ENCODE measurements at regions not wholly inside any gene's neighbourhood (a gene's known extent, or its start where the extent isn't known, plus 50 kb on each side); places are given as distances from the start of the nearest gene placed in this dataset.
A peak's percentile ranks its signal among the peaks of the same experiment; 100 is the strongest.
"Not testable (repeated sequence)": the region's sequence is repeated elsewhere in the genome, so short reads cannot be mapped to it uniquely, and the experiment has no call there.

DNA sequence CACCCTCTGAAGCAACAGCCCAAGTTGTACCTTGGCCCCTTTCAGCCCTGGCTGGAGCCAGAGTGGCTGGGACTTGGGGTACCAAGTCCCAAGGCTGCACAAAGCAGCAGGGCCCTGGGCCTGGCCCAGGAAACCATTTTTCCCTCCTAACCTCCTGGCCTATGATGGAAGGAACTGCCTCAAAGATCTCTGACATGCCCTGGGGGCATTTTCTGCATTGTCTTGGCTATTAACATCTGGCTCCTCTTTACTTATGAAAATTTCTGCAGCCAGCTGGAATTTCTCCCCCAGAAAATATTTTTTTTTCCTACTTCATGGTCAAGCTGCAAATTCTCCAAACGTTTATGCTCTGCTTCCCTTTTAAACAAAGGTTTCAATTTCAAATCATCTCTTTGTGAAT, 269.4 kb upstream of the CDYL start:
- DNase-seq (ENCODE audit: low read depth, low spot score), result no peak

DNA sequence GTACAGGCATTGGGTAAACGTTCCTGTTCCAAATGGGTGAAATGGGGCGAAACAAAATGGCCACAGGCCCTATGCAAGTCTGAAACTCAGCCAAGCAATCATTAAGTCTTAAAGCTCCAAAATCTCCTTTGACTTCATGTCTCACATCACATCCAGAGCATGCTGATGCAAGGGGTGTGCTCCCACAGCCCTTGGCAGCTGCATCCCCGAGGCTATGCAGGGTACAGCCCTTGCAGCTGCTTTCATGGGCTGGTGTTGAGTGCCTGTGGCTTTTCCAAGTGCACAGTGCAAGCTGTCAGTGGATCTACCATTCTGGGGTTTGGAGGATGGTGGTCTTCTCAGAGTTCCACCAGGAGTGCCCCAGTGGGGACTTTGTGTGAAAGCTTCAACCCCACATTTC, 270.0 kb upstream of the CDYL start:
- DNase-seq (ENCODE audit: low read depth, low spot score), result no peak

DNA sequence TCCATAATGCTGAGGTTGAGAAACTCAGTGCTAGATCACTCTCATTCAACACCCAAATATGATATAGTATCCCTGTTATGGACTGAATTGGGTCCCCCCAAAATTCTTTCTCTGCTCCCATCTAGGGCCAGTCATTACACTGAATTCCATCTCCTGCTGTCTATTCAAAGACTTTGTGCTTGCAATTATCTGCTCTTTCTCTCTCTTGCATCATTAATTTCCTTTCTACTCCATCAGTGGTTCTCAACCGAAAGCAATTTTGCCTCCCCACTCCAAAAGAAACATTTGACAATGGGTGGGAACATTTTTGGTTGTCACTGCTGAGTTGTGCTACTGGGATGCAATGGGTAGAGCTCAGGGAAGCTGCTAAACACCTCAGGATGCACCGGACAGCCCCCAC, 271.5 kb upstream of the CDYL start:
- no peak for DNase-seq (ENCODE audit: low read depth, low spot score)

DNA sequence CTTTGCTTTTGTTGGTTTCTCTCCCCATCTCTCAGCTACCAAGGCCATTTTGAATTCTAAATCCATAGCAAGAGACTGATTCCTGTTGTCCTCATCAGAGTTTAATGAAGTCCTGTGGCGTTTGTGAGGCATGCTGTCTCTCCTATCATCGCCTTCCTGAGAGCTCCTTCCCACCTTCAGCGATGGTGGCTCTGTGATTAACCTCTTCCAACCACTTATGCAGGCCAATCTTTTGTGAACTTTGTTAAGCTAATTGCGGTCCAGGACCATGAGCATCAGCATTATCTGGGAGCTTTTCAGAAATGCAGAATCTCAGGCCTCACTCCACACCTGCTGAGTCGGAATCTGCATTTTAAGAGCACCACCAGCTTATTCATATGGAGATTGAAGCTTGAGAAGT, 272.5 kb upstream of the CDYL start:
- DNase-seq (ENCODE audit: low read depth, low spot score), result no peak

DNA sequence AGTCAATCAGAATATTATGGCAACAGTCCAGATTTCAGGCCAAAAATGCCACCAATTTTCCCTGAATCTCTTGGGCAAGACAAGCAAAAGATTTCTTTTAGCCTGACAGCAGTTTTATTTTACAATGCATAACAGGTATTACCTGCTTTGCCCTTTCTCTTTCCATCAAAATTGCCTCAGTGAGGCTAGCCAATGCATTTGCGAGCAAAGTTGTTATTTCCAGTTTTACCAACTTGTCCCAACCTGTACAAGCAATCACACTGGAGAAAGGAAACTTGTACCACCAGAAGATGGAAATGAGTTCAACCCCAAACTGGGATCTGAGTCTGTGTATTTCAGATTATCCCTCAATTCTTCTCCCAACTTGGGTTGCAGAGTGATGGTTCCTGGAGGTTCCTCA, 279.9 kb upstream of the CDYL start:
- DNase-seq (ENCODE audit: low read depth, low spot score), result no peak

DNA sequence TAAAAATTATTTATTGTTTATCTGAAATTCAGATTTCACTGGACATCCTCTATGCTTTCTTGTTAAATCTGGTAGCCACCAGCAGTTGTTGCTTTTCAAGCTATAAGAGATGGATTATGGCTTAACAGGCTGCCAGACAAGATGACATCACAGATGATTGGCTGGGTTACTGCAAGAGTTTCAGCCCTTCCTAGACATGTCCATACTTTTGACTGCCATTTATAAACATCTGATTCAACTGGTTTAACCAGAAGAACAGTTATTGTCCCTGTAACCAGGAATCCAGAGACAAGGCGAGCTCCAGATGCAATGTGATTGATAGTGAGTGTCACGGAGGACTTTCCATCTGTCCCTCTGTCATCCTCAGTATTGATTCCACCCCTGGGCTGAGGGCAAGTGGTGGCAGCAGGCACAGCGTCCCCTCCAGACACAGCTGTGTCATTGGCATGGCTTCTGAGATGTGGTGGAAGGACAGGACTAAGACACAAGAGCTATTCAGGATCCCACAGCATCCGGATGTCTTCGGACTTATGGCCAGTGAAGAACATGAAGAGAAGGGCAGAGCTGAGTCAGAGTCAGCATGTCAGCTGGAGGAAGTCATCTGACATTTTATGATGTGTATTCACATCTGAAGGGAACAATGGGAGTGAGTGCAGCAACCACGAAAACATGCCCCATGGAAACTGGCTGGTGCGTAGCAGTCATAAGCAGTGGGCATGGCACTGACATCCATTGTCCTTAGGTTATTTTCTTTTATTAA, 284.5 kb upstream of the CDYL start:
- DNase-seq (ENCODE audit: low read depth, low spot score), result no peak

DNA sequence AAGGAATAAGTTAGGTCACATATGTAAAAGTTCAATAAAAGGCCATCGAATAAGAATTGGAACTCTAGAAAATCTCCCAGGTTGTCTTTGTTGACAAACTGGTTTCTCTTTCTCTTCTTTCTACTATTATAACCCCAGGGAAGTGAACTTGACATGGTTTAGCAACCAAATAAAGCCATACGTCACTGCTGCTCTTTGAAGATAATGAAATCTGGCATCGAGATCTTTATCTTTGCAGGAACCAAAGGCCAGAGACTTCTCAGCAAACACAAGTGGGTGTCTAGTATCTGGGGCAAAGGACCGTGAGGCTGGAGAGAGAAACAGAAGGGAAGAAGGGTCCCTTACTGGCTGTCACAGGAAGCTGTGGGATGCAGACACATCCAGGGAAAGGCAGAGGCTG, 286.7 kb upstream of the CDYL start:
- no peak for DNase-seq (ENCODE audit: low read depth, low spot score)

DNA sequence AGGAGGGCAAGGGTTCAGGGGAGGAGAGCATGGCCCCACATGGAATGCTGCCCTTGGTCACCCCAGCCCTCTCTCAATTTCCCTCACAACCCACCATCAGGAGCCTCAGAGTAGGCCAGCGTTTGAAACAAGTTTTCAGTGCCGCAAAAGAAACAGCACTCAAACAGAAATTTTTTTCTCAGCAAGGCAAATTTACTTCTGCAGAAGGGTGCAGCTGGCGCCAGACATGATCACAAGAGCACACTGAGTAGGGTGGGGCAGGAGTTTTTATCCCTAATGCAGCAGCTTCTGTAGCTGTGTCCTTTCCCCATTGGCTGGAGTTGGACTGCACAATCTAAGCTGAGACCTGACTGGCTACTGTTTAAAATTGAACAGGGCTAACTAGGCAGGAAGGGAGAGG, 287.8 kb upstream of the CDYL start:
- no peak for DNase-seq (ENCODE audit: low read depth, low spot score)

DNA sequence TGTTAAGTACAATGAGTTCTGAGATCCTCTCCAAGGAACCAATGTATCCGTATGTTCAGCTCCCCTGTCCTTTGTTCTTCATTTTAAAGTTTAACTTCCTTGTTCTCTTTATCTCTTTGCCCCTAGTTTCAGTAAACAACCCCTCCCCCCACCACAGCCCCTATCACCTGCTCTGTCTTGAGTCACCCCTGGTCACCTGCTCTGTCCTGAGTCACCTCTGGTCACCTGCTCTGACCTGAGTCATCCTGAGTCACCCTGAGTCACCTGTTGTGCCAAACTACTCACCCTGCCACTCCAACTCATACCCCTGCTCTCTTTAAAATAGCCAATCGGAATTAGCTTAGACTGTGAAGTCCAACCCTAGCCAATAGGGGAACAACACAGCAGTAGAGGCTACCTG, 288.7 kb upstream of the CDYL start:
- no peak for DNase-seq (ENCODE audit: low read depth, low spot score)

DNA sequence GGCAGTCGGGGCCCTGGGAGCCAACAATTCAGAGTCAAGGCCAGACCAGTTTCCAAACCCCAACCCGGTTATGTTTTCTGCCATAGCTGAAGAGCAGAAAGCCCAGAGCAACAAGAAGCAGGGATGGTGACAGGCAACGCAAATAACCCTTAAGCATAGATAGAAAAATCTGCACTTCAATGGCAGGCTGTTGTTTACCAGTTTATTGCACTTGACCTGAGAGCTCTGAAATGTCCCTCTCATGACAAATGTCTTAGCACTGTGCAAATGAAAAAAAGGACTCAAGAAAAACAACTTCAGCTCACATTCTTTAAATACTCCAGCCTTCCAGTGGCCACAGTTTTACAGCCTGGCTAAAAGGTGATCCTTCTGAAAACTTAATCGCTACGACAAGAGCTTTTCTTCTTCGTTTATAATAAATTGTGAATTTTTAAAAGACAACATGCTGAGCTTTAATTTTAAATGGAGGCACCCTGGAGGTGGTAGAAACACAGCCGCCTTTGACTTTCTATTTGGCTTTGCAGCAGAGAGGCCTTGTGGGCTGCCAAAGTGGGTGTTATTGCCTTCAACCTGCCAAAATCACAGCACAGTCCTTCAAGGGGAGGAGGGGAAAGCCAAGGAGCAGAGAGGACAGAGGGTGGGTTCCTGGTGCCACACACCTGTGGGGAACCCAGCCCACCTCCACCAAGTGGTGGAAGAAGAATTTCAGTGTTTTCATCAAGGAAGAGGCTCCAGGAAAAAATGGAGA, 289.5 kb upstream of the CDYL start:
- peak; percentile 35 for DNase-seq (ENCODE audit: low read depth, low spot score)

DNA sequence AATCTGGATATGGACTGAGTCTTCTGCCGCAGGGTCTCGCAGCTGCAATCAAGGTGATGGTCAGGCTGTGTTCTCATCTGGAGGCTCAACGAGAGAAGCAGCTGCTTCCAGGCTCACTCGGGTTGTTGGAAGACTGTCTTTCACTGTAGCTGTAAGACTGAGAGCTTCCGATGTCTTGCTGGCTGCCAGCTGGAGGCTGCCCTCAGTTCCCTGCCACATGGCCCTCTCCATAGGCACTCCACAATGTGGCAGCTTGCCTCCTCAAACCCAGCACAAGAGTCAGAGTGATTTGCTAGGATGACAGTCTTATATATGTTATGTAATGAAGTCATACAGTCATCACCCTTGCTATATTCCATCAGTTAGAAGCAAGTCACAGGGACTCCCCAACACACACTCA, 290.5 kb upstream of the CDYL start:
- no peak for DNase-seq (ENCODE audit: low read depth, low spot score)

DNA sequence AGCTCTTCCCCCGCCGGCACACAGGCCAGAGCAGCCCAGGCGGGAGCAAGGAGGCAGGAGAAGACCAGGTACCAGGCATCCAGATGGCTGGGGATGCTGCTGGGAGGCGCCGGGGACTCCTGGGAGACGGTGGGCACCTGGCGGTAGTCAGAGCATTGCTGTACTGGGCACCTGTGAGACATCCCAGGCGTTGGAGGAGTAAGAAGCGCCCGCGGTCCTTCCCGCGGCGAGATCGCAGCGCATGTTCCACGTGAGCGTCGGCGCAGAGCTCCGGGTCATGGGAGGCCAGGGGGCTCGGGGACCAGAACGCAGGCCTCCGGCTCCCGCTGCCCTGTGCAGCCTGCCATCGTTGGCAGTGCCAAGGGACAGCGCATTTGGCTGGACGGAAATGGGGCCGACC, 293.7 kb upstream of the CDYL start:
- DNase-seq (ENCODE audit: low read depth, low spot score), result no peak

DNA sequence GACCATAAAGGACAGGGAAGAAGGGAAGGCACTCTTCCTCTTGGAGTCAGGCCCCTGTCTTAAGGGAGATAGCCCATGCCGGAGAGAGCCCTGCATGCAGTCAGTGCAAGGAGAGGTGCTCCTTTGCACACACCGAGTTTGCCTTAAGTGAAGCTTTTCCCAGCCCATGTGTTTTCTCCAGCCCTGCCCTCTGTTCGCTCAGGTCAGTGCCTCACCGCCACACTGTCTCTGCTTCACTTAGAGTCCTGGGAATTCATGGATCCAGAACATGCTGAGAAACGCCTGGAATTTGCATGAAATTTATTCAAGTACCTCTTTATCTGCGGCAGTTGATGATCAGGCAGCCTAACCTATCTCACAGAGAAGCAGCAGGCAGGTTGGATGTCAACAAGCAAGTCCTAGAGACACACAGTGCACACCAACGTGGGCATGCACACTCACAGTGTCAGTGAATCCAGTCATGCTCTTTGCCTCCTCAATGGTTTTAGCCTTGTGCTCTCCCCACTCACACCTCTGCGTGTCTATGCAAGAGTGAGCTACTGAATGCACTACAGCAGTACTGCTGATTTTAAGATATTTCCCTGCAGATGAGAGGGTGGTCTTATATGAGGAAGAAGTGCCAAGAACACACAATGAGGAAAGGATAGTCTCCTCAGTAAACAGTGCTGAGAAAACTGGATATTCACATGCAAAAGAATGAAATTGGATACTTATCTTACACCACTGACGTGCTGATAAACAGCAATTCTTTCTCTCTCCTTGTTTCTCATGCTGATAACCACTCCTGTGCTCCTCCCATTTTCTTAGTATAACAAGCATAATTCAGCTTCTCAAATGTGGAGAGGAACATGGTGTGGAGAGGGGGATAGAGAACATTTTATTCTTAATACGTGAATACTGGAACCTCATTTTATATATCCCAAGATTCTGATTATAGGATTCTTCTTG, 295.1 kb upstream of the CDYL start:
- no peak for DNase-seq (ENCODE audit: low read depth, low spot score)

DNA sequence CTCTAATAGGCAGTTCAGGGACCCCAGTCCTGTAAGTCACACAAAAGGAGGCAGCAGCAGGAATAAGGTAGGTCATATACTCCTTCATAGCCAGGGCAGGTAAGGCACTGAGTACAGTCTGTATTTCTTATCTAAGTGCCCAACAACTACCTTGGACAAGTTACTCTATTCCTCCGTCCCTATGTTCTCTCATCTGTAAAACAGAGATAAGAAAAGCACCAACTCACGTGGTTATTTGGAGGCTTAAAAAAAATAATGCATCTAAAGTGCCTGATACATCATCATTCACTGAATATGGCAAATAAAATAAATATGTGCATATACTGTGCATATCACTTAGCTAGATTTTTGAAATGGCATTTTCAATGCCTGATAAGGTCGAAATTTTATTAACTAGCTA, 298.1 kb upstream of the CDYL start:
- no peak for DNase-seq (ENCODE audit: low read depth, low spot score)

DNA sequence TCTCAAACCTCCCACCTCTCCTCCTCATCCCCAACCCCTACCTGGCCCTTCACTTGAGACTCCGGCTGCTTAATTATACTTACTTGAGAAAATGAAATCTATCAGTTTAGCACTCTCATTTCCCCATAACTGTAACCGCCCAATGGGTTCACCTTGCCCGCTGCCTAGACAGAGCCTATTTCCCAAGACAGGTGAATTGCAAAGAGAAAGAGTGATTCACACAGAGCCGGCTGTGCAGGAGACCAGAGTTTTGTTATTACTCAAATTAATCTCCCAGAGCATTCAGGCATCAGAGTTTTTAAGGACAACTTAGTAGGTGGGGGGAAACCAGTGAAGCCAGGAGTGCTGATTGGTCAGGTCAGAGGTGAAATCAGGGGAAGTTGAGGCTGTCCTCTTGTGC, 301.4 kb upstream of the CDYL start:
- DNase-seq (ENCODE audit: low read depth, low spot score), result no peak

DNA sequence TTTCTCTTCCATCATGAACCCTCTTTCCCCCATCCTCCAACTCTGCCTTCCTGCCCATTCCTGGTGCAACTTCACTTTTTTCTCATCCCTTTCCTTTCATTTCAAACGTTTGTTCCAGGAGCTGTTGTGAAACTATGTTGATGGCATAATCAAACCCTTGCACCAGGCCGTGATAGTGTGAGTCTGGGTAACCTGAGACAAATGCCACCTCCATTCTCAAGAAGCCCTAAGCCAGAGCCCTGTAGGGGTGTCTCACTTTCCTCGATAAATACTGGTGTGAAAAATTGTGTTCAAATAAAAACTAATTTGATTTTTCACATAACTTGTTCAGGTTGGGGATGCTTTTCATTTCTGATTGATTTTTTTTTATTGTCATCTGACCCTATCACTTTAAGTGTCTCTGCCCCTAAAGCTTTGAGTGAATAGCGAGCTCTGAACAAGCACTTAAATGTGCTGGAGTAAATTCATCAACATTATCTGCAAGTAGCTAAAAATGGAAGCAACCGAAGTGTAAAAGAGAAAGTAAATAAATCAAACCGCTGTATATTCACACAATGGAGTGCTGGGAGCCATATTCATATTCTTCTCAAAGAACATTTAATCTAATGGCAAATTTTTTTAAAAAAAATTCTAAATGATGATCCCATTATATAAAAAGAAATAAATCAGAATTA, 303.1 kb upstream of the CDYL start:
- DNase-seq (ENCODE audit: low read depth, low spot score), result no peak

DNA sequence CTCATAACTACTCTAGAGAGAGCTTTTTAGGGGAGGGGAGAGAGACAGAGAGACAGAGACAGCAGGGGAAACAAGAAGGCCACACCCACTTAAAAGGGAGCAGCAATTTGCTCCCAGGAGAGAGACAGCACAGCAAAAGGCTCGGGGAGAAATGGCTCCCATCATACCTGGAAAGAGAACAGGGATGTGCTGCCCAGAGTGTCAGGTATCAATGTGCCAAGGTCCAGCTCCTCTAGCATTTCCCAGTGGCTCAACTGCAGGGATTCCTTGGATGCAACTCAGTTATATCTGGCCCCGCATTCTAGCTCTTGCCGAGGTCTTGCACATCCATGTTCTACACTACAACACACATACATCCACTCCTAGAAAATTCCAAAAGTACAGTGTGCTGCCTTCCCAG, 304.0 kb upstream of the CDYL start:
- no peak for DNase-seq (ENCODE audit: low read depth, low spot score)

DNA sequence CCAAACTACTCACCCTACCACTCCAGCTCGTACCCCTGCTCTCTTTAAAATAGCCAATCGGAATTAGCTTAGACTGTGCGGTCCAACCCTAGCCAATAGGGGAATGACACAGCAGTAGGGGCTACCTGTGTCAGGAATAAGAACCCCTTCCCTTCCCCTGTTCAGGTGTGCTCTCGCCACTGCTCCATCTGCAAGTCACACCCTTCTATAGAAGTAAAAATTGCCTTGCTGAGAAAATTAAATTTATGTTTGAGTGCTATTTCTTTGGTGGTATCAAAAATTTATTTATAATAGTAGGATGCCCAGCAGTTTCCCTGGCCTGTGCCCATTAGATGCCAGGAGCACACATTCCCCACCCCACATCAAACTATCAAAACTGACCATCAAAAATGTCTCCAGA, 304.7 kb upstream of the CDYL start:
- DNase-seq (ENCODE audit: low read depth, low spot score), result not testable (repeated sequence)

DNA sequence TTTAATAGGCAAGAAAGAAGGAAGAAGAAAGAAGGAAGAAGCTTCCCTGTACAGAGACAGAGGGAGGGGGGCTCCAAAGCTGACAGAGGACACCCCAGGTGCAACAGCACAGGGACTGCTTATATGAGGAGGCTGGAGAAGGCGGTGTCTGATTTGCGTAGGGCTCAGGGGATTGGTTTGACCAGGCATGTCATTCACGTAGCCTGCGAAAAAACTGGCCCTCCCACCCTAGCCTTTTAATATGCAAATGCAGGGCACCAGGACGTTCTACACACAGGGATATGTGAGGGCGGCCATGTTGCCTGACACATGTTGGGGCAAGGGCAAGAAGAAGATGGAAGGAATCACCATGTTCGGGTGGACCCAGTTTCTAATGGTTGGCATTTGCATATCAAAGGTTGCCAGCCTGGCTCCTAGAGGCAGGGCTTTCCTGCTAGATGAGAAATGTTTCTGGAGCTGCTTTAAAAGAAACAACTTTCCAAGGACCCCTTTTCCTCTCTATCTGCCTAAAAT, 305.4 kb upstream of the CDYL start:
- DNase-seq (ENCODE audit: low read depth, low spot score), result no peak

DNA sequence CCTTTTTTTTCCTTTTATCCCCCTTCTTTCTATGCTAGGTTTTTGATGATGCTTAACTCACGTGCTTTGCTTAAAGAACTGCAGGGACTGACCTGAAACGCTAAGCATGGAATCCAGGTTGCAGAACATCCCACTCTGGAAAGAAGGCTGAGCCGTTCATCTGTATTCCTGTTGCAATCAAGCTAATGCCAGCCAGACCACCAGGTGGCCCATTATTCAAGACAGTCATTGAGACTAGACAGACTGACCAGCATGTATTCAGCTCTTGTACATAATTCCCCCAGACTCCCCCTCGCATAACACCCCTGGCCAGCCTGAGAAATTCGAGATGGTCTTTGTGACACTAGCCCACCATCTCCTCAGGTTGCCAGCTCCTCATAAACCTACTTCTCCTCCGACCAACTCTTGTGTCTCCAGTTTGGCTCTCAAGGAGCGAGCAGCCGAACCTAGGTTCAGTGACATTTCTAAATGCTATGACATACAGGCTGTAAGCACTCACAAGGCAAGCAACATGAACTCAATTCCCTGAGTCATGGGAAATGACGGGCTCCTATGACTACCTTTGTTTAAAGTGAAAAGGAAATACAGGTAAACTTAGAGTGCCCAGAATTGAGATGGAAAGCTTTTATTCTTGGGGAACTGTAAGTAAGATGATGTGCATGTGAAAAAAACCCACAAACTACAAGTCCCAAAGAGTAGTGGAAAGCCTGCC, 309.3 kb upstream of the CDYL start:
- DNase-seq (ENCODE audit: low read depth, low spot score), result no peak

DNA sequence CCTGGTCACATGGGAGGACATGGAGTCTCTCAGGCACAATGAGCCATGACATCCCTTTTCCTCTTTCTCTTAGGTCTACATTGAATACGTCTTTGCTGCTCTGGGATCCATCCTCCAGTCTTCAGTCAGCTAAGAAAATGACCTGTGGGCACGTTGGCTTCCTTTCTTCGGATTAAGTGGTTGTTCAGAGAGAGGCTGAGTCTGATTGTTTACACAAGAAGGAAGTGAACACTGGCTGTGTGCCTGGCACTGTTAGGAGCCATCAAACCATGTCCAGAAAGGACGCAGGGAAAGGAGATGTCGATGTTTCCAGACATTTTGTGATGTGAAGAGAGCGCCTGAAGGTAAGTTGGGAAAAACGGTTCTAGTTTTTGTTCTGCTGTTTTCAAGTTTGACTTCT, 309.9 kb upstream of the CDYL start:
- no peak for DNase-seq (ENCODE audit: low read depth, low spot score)
